HG03432 (cell line): ENCODE measurements at regions not wholly inside any gene's neighbourhood (a gene's known extent, or its start where the extent isn't known, plus 50 kb on each side); places are given as distances from the start of the nearest gene placed in this dataset.

Source experiments
- ATAC-seq: cut with Tn5 transposase; IDR thresholded peaks from one replicate; pipeline ENCODE4 v1.9.1; 2021; ENCODE audit warnings: mild to moderate bottlenecking, moderate library complexity; ENCODE audit not compliant: unreplicated experiment

DNA sequence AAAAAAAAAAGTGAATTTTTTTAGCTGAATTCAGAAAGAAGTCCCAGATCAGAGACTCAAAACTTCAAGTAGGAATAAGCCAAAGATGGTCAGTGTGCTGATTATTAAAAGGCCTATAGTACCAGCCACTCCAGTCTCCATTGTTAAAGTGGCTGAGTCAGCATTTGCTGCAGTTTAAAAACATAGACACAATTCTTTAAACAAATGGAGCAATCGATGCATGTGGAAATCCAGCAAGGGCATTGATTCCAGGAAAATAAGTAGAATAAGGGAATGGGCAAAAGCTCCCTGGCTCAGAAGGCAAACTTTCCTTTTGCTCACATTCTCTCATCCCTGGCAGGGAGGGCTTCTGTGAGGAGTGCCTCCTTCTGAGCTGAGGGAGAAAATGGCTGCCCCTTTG, 317.6 kb downstream of the LRIG3 start:
- no peak for ATAC-seq

DNA sequence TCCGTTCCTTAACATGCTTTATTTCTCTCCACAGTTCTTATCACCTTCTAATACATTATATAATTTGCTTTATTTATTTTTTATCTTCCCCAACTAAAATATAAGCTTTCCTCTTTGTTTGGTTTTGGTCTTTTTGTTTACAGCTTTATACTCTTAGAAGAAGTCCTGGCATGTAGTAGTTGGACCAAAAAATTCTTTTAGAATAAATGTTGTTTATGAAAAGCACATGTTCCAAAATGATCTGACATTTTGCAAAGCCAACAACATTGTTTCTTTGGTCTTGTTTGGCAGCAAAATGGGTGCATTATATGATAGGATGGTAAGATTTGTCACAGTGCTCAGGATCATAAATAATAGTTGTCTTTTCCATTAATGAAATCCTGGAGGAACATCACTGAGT, 312.5 kb downstream of the LRIG3 start:
- ATAC-seq = no peak

DNA sequence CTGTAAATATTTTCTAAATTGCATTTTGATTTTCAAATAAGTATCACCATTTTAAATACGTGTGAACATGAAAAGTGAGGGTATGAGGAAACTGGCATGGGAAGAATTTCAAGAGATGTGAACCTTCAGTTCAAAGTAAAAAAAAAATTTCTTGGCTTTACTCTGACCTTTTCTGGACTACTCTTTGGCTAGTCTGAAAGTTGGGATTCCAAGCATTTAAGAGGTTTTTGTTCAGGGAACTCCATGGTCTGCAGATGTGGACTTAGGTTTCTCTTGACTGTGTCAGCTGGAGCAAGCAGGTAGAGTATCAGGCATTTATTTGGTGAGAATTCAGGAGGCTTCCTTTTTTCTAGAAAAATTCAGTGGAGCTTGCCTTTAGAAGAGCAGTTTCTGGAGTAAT, 311.6 kb downstream of the LRIG3 start:
- no peak for ATAC-seq

DNA sequence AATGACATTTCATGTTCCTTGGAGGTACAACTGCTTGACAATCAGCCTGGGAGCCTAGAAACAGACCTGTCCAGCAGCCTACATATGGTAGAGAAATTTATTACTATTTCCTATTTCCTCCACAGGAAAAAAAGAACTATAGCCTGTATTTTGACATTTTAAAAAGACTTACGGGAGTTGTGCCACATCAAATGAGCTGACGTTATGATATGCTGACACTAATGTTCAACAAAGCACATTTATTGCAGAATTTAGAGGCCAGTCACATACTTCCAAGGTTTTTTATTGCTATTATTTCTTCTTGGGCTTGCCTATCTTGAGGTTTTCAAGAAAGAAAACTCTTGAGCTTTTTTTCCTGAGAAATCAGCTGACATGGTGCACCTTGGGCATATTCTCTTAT, 305.3 kb downstream of the LRIG3 start:
- ATAC-seq = no peak

DNA sequence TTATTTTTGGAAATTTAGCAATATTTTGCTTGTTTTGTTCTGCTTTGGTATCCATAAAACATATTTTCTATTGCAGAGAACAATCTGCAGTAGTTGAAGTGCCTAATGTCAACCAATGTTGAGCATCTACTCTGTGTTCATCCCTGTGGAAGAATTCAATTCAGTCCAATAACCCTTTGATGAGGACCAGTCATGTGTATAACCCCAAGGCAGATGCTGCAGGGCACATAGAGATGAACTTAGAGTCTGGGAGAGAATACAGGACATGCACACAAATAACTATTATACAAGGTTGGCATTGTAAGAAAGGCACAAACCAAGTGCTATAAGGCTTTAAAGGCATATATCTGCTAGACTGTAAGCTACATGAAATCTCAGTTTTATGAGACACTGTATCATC, 304.7 kb downstream of the LRIG3 start:
- no peak for ATAC-seq

DNA sequence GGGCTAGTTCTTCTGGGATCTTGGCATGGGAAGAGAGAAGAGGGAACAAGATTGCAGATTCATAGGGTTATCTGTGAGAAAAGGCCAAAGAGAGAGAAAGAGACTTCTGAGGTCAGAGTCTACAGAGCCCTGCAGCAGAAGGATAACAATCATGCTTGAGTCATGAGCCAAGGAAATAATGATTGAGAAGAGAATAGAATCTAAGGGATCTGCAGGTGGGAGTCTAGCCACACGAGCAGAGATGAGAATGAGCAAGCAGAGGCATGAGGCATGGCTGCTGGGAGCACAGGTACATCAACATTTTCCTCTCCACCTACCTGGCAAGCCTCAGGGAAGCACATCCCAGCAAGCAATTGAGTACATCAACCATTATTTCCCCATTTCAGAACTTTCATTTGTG, 303.7 kb downstream of the LRIG3 start:
- ATAC-seq = no peak

DNA sequence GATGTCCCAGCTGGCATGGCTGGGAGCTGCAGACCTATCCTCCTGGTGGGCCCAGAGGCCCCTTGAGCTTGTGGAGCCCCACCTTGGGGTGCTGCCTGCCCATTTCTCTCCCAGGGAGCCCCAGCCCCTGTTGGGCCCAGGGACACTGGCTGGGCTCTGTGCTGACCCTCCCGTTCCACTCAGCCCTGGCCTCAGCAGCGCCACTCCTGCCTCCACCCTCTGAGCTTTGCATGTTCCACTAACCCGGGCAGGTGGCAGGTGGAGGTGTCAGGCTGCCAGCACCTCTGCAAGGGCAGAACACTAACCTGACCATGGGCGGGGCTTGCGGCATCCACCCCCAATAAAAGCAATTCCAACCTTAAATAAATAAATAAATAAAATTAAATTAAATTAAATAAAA, 299.2 kb downstream of the LRIG3 start:
- no peak for ATAC-seq

DNA sequence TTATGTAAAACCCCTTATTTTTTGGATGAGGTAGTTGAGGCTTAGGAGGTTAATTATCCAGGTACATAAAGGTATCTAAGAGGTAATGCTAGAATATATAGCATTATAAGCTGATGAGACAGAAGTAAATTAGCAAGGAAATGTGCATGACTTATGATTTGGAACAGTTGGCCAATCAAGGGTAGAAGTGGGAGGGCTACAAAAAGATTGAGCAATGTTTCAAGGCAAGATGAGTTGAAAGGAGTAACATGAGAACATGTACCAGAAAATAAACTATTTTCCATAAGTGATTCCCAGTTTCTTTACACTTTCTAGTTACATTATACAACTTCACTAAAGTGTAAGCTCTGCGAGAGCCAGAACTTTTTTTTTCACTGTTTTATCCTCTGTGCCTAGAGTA, 290.9 kb downstream of the LRIG3 start:
- no peak for ATAC-seq

DNA sequence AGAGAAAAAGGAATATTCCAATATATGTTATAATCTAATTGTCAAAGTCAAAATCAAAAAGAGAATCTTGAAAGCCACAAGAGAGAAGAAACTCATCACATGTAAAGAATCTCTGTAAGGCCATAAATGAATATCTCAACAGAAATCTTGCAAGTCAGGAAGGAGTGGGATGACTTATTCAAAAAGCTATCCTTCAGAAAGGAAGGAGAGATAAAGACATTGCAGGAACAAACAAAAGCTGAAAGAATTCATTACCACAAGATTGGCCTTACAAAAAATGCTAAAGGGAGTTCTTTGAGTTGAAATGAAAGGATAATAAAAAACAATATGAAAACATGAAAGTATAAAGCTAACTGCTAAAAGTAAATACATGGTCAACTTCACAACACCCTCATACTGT, 286.8 kb downstream of the LRIG3 start:
- no peak for ATAC-seq

DNA sequence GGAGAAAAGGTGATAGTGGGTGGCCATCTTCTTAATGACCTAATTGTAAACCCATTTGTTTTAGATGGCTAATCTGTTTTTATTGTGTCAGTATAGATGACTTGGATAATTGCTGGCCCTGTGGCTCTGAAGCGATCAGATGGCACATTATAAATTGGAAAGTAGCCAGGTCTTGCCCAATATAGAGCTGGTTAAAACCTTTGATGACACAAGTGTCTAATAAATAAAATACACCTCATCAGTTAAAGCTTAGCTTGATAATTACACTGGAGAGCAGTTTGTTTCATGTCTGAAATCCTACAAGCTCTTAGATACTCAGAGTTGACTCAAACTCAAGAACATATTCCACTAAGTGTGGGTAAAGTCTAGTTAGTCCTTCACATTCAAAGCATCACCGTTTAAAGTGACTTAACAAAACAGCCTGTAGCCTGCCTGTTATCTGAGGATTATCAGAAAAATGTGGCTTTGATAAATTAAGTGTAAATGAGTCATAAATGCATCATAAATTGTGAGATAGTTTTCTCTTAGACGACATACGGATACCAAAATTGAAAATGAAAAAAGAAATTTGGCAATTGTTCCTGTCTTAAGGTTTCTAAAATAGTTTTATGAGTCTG, 280.9 kb downstream of the LRIG3 start:
- ATAC-seq = no peak

DNA sequence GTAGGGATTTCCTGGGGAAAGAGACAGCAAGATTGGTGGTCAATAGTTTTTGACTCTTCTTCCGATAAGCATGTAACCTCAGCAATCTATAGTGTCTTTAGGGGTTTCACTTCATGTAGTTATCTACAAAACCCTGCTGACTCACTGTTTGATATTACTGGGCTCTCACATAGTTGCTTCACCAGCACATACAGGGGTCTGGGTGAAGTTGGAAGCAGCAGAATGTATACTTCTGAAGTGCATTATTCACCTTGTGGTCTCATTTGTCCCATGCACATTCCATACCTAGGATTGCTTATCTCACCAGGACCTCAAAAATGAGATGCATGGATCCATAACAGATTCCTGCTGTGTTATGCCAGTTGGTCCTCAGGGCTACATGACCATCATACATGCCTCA, 280.0 kb downstream of the LRIG3 start:
- ATAC-seq = no peak

DNA sequence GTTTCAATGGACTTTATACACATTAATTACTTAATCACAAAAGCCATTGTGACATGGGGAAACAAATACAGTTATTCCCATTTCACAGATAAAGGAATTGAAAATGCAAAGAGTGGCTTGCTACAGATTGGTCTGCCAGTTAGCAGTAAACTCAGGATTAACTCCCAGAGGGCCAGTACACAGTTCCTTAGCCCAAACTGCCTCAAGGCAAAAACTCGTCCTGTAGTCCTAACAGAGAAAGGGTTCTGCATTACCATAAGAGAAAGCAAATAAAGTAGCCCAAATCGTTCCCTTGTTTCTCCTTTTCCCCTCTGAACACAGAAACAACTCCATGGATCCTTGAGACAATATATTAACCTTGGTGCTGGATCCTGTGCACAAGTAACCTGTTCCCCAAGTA, 274.4 kb downstream of the LRIG3 start:
- no peak for ATAC-seq

DNA sequence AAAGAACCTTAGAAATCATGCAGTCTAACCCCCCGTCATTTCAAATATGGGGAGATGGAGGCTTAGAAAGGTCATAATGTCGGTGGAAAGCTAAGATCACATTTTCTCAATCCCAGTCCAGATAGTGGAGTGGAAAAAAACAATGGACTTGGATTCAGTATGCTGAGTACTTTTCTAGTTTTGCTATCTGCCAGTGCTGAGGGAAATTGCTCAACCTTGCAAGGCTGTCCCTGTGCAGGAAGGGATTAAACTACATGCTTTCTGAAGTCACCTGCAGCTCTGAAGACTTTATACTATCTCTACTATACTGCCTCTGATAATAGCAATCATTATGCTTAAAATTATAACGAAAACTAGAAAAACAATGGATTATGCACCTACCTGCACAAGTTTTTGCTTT, 272.8 kb downstream of the LRIG3 start:
- no peak for ATAC-seq

DNA sequence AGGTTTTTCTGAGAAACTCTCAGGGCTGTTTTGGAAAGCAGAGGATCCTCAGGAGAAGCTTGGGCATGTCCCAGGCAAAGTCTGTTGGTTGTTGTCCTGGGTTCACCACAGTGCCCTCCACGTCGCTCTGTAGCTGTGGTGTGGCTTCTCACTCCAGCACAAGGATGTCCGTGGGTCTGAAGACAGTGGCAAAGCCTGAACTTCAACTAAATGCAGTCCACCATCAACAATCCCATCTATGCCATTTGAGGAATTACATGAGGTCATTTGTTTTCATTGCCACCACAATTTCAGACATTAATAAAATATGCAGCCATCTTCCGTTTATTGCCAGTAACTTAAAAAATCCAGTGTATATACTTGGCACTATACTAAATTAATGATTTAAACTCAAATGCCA, 272.1 kb downstream of the LRIG3 start:
- no peak for ATAC-seq

DNA sequence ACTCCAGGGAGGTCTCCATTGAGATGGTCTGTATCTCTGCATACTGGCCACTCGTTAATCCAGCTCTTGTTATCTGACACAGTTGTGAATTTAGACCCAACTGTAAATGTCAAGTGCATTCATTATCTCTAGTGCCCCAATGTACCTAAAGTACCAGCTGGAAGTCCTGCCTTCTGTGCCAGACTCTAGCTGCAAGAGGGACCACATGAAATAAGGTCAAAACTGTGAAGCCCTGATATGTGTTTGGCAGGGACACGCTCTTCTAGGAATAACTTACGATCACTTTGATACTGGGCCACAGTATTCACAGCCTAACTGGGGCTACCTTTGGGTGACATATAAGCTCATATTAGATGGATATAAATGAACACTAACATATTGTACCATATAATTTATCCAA, 268.5 kb downstream of the LRIG3 start:
- ATAC-seq = no peak

DNA sequence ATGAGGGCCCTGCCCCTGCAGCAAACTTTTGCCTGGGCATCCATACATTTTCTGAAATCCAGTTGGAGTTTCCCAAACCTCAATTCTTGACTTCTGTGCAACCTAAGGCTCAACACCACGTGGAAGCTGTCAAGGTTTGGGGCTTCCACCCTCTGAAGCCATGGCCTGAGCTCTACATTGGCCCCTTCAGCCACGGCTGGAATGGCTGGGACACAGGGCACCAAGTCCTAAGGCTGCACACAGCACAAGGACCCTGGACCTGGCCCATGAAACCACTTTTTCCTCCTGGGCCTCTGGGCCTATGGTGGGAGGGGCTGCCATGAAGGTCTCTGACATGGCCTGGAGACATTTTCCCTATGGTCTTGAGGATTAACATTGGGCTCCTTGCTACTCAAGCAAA, 266.3 kb downstream of the LRIG3 start:
- no peak for ATAC-seq

DNA sequence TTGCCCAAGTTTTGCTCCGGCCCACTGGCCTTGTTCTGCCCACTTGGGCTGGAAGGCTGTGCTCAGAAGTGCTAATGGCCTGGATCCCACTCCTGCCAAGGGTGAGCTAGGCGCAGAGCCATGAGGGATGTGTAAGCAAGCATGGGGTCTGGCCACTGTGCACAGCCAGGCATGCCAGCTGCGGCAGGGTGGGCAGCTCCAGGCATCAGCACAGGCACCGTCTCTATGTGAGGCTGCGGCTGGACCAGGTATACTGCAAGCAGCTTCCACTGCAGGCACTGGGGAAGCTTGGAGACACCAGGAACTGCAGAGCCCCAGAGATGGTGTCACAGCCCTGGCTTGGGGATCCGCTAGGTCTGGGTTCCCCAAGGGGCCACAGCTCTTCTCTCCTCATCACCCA, 264.9 kb downstream of the LRIG3 start:
- no peak for ATAC-seq

DNA sequence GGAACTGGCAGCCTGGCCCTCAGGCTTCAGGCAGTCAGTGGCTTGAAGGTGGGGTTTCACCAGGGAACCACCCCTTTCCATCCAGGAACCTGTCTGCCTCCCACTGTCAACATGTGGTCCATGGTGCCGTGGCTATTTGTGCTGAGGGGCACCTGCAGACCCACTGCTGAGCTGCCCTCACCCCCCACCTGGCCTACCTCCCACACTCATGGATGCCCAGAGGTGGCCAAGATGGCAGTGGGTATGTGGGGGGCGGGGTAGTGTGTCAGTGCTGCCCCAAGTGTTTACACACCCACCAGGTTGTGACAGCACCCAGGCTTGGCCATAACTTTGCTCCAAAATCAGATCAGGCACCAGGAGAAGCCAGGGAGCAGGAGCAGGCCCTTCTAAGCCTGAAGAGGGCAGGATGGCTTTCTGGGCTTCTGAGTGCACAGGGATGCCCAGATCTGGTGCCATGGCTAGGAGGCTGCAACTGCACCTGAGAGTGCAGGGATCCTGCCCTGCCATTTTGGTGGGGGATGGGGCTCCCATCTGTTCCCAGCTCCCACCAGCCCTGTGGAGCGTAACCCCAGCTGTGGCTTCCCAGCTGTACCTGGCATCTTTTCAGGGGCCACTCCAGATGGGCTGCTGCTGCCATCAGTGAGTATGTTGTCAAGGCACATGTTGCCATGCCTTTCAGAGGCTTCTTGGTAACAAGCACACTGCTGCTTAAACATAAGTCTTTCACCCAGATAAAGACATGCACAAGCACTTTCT, 263.9 kb downstream of the LRIG3 start:
- no peak for ATAC-seq

DNA sequence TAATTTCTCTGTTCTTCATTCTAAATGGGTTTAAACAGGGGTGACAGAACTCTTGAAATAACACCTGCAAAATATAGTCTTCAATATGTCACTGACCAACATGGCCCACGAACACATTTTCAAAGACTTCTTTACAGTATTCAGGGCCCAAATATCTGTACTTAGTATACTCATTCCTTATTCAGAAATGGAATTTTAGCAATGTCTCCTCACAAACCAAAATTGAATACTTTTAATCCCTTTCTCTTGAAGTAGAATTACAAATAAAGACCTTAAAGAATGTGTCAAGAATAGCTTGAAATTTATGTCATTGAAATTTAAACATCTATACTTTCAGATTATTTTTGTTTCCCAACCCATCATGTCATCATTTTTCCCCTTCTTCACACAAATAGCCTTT, 263.1 kb downstream of the LRIG3 start:
- no peak for ATAC-seq

DNA sequence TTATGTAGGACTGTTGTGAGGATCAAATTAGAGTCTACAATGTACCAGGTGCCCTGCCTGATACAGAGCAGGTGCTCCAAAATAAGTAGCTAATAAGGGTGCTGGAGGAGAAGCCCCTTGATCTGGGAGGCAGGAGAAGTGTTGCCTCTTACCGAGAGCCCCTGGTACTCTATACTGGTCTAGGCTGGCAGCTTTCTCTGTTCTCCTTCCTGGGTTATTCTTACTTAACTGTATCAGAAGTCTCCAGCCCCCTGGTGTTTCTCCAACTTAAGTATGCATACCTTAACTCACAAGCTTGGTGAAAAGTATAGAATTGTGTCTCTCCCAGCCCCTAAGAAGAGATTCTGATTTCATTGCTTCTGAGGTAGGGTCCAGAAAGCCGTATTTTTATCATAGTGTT, 254.9 kb downstream of the LRIG3 start:
- no peak for ATAC-seq

DNA sequence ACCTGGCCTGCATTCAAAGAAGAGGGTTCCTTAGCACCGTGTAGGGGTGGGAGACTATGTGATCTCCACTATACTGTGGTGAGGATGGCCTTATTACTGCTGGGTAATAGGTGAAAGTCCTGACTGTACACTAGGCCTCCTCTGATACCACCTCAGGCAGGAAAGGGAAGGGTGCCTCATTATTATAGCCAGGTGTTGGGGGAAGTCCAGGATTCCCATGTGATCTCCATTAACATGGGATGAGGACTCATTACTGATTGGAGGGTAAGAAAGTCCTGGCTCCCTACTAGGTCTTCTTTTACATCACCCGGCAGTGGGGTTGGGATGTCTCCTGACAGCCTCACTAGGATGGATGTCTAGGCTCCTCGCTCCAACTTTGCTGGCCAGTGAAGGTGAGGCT, 252.1 kb downstream of the LRIG3 start:
- no peak for ATAC-seq

DNA sequence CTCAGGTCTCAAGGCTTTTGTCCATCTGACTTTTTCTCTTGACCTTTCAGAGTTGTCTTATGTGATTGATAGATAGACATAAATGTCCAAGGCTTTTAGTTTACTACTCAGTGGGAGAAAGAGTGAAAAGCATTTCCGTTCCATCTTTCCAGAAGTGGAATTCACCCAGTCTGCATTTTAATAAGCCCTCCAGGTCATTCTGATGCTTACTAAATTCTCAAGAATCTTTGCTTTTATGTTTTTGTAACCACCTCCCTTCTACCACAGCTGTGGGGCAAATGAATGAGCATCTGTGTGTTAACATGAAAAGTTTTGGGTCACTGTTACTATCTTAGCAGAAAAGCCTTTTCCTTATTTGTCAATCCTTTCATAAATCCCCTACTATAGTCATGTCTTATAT, 251.4 kb downstream of the LRIG3 start:
- no peak for ATAC-seq

DNA sequence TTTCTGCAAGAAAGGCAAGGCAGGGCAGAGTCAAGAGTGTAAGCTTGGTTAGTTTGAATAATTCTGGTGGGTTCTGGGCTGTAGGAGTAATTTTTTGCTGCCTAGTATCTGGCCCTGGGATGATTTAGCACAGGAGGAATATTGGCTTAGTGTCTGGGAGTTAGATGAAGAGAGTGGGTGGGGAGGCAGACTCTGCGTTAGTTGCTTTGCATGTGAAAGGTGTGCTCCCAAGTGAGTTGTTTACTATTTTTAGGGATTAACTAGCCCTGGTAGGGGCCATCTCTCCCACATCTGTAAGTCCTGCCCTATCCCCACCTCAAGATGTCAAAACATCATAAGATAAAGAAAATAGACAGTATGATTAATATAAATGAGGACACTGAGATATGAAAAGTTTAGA, 249.7 kb downstream of the LRIG3 start:
- ATAC-seq = no peak
